ENCODE measurements at regions not wholly inside any gene's neighbourhood (a gene's known extent, or its start where the extent isn't known, plus 50 kb on each side); places are given as distances from the start of the nearest gene placed in this dataset.

DNA sequence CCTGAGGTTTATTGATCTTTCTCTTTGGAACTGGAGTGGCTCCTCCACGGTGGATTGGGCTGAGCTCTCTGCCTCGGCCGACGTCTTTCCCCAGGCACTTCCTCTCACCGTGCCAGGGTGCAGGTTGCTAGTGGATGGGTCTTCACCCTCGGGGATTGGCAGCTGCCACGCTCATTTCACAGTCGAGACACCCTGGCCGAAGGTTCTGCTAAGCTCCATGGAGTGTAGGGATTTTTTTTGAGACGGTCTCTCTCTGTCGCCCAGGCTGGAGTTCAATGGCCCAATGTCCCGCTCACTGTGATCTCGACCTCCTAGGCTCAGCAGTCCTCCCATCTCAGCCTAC lies 280.8 kb downstream of the SEC14L1 start:
- DNase-seq = no peak

DNA sequence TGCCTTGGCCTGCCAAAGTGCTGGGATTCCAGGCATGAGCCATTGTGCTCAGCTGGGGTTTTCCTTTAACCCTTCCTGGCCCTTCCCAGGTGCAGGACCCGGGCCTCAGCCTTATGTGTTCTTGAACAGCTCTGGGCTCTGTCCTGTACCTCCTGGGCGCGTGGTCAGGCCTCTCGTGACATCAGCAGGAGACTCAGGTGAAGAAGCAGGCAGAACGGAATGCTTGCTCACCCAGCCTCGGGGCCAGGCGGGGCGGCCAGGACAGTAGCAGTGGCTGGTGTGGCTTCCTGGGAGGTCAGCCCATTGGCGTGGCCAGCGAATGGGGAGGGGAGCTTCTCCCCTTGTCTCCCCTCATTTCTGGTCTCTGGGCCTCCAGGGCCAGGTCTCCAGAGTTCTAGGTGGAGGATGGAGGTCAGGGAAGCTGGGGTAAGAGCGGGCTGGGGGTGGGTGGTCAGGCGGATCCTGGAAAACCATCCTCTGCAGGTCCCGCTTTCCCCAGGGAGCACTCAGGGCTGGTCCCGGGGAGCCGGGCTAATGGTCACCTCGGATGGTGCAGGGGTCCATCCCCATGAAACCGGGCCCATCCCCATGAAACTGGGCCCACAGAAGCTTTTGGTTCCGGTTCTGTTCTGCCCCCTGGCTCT lies 281.5 kb downstream of the SEC14L1 start:
- no peak for DNase-seq

DNA sequence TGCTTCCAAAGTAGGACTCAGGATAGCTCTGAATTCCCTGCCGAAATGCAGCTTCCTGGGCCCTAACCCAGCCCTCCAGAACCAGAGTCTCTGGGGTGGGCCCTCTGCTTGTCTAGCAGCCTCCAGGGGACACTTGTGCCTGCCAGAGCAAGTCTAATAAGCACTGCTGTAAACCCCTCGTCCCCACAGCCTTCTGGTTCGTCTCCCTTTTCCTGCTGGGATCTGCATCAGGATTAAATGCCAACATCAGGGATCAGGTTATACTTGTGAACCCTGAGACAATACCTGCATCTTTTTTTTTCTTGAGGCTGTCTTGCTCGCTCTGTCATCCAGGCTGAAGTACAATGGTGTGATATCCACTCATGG lies 282.0 kb downstream of the SEC14L1 start:
- DNase-seq = no peak

DNA sequence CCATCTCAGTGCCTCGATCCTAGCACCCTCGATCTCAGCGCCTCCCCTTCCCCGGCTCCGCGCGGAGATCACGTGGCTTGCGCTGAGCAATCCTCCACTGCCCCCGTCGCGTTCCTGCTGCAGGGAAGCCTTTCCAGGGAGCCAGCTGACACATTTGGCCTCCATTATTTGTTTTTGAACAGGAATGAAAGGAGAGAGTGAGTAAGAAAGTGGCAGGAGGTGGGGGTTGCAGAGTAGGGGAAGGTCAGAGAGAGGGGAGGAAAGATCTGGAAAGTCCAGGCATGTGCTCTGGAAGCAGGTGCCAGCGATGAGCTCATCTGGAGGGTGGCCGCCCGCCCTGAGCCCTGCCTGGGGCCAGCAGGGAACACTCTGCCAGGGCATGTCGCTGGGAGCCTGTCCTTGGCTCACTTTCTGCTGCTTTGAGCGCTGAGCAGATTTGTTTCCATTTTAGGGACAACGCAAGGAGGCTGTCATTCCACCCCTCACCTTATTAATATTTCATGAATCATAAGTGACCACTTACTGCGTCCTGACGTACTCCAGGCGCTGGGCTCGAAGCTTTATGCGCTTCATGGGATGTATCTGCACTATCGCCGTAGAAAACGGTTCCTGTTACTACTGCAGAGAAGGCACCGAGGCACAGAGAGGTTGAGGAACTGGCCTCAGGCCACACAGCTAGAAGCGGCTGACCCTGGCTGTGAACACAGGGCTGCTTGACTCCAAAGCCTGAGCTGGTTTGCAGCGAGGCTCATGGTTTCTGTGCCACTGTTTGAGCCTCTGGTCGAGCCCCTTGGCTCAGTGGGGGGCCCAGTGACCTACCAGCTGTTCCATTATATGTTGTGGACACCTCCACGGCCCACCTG lies 283.1 kb downstream of the SEC14L1 start:
- no peak for DNase-seq

DNA sequence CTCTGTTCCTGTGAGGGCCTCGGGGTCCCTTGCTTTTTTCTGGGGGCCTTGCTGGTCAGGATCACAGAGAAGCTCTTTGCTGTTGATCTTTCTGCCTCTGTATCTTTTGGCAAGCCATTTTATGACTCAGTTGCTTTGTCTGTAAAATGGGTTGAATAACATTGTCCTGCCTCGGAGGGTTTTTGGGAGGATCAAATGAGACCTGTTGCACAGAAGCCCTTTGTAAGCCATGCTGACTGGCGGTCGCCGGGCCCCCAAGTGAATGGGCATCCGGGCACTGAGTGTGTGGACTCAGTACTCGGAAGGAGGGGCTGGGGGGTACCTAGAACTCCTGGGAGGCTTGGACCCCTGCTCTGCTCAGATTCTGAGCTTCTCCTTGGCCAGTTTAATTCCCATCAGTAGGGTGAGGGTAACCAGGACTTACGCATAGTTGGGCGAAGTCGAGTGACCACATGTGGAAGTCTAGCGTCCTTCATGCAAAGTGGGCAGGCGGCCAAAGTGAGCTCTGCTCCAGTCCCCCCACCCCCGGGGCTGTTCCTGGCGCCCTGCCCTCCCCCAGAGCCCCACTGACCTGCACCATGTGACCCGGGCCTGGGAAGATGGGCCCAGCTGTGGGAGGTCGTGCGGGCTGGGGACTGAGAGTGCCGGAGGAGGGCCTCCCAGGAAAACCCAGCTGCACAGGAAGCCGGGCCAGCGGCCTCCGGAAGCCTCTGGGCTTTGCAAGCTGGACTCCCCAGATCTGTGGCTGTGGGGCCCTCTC lies 284.0 kb downstream of the SEC14L1 start:
- no peak for DNase-seq

DNA sequence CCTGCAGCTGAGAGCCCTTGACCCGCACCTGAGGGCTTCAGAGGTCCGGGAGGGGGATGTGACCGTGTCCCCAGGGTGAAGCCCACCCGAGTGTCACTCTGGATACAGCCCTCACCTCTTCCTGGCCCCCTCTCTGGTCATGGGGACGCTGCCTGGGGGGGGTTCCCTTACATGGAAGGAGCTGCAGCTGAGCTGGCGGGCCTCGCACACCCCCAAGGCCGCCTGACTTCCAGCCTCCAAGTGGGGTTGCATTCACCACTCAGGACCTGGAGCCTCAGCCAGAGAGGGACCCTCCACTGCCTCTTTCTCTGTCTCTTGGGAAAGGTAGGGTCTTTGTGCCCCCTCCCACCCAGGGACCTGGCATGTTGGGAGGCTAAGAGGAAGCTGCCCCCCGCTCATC lies 284.6 kb downstream of the SEC14L1 start:
- no peak for DNase-seq

DNA sequence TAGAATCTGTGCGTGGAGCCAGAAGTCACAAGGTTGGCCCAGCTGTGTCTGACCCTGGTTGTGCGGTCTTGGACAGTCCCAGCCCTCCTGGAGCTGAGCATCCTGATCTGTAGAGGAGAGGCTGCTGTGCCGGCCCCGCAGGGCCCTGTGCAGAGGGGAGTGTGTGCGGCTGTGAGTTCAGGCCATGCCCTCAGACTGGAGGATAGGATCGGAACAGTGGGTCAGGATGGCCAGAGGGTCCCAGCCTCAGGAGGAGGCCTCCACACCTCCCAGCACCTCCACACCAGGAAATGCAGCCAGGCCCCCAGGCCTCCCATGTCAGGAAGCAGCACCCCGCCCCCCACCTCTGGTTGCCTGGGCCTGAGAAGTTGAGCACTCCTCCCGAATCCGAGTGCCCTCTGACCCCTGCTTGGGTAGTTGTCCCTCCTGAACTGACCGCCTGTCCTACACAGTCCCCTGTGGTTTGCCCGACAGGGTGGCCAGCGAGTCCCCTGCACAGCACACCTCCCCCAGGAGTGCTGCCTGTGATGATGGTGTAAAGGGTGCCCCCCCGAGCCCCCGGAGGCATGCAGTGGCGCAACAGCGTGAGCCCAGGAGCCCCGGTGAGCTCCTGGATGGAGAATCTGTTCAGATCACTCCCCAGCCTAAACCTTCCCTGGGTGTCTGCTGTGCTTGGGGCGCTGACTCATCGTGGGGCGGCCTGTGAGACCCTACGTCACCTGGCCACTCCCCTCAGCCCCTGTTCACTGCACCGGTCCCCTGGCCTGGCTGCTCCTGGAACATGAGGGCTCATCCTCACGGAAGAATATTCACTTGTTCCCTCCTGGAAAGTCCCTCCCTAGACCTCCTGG lies 285.2 kb downstream of the SEC14L1 start:
- DNase-seq = no peak

DNA sequence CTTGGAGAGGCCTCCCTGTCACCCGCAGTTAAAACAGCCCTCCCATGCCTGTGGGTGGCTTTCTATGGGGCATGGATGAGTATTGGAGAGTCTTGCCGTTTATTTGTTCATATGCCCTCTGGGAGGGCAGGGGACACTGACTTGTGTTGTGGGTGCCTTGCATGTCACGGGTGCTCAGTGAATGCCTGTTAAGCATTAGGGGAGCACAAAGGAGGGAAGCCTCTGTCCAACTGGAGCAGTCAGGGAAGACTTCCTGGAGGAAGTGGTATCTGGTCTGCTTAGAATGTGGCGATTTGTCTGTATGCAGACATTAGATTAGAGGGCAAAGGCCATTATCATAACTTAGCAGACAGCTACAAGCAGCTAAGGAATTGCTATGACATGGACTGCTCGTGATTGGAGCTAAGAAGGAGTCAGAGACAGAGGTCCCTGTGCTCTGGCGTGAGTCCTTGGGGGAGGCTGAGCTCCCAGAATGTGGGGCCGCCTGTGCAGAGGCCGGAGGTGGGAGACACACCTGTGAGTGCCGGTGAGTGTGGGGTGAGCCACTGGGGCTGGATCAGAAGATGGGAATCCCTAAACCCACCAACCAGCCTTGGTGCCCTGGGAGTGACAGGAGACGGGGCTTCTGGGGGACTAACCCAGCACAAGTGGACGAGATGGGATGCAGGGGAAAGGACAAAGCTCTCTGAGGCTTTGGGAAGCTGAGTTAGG lies 286.1 kb downstream of the SEC14L1 start:
- DNase-seq = no peak

DNA sequence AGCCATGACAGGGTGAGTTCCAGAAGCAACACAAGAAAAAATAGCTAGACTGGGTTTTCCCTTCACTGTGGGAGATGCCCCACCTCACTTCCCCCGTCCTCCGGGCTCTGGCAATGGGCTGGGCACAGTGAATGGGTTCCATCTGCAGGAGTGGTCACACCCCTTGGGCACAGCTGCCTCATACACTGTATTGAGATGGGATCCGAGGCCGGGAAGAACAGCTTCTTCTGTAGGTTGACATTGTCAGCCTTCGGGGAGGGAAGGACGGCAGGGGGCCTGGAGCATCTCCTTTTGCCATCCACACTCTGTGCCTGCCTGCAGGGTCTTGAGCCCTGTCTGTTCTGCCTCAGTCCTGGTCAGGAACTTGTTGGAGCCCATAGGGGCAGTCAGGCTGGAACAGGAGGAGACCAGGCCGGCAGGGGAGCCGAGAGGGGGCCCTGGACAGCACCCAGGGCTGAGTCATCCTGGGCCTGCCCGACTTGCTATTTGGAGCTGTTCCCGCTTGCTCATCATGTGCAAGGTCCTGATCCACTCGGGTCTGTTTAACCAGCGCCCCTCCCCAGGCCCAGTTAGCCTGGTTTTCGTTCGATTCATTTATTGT lies 286.7 kb downstream of the SEC14L1 start:
- no peak for DNase-seq

DNA sequence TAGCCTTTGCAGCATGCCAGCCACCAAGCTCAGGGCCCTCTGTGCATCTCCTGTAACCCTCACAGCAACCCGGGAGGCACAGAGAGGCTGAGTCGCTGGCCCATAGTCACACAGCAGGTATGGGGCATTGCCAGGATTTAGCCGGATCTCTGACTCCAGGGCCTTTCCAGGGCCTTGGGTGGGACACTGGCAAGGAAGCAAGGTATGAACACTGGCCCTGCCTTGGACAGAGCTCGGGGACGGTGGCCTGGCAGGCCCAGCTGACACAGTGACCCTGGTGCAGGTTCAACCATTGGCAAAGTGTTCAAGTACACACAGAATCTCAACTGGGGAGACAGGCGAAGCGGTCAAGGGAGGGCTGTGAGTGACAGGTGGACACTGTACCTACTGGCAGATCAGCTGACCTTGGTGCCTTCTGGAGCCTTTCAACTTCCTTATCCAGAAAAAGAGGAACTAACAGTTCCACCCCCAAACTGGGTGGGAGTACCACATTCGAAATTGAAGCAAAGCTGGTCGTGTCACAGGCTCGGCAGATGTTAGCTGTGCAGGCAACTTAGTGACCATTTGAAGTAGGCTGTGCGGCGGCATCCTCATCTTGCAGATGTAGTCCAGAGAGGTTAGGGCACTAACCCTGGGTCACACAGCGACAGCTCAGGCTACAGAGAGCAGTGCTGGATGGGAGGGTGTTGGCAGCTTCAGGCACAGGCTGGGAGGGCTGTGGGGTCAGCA lies 287.4 kb downstream of the SEC14L1 start:
- no peak for DNase-seq

DNA sequence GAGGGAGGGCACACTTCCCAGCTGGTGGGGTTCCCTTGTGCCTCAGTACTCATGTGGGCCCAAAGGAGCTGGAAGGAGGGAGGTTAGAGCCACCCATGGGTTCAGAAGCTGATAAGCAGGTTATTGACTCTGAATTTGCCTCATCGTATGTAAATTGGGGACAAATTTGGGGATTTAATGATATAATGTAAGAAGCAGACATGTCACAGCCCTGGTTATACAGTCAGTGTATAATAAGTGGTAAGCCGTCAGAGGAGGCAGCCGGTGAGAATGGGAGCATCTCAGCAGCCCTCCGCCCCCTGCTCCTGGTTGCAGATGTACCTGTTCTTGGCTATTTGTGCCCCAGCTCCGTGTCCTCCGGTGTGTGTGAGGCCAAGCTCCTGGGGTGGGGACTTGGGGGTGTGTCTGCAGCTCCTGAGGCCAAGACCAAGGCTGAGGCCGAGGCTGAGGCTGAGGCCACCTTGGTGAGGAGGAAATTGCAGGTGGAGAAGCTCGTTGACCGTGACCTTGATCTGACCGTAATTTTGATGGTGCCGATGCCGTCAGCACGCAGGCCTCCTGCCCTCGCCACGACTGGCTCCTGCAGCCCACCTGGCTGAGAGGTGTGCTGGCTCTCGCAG lies 288.1 kb downstream of the SEC14L1 start:
- no peak for DNase-seq

DNA sequence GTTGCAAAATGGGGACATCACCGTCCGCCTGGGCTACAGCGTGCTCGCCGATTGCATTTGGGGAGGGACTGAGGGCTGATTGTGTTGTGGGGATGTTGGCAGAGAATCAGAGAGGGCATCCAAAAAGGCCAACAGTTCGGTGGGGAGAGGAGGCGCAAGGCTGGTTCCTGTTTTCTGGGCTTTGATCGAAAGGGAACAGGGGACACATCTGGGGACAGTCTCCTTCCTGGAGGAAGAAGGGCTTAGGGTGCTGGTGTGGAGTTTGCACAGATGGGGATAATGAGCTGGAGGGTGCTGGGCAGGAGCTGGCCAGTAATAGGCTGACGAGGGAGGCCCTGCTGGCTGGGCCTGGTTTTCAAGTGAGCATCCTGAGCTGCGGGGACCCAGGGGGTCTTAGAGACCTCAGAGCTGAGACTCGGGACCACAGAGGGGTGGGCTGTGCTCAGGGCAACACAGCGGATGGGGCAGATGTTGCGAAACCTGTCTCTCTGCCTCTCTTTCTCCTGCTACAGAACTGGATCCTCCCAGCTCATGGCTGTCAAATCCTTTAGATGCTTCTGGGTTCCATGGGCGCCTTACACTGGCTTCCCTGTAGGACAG lies 288.7 kb downstream of the SEC14L1 start:
- DNase-seq = no peak

DNA sequence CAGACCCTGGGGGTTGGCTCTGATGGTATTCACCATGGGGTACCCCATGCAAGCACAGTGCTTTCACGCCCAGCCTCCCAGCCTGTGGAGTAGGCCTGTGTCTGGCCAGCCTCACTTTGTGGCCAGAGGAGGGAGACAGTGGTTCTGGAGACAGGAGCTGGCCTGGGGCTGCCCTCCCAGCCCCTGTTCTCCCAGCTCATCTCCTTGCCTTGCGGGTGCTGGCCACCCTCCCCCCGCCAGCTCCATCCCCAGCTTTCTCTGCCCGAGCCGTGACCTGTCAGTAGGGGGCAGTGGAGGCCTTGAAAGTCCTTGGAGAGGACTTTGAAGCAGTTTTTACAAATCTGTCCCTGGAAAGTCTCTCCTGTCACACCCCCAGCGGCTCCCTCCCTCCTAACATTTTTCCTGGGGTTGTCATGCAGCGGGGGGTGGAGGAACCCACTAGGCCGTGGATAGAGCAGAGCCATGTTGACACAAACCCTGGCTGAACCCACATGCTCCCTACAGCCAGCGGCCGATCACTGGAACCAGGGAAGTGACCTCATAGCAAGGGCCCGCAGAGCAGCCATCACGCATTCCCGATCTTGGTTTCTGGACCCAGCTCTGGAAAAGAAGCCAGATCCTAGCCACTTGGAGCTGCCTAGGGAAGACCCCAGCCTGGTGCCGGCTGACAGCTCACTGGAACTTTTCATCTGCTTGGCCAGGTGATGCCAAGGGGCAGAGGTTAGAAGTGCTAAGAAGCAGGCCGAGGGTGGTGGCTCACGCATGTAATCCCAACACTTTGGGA lies 289.4 kb downstream of the SEC14L1 start:
- peak; percentile 61 for DNase-seq

DNA sequence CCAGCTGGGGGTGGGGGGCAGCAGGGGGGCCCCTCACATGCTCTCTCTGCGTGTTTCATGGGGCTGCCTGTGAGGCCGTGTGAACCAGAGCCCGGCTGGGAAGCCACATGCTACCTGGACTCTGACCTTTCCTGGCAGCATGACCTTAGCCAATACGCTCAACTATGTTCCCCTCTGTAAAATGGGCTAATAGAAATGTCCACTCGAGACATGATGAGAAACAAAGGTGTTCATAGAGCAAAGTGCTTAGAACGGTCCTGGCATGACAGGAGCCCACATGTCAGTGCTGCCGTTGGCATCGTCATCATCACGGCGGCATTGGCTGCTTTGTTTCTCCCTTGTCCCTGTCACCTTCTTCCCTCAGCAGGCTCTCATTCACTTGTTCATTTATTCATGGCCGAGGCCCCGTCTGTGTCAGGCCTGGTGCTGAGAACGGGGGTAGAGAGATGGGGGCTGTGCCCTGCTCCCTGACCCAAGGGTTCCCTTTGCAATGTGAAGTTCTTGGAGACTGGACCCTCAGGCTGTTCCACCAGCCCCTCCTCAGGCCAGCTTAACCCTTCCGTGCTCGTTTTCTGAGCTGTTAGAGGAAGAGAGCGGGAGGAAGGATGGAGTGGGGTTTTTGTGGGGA lies 291.4 kb downstream of the SEC14L1 start:
- no peak for DNase-seq

DNA sequence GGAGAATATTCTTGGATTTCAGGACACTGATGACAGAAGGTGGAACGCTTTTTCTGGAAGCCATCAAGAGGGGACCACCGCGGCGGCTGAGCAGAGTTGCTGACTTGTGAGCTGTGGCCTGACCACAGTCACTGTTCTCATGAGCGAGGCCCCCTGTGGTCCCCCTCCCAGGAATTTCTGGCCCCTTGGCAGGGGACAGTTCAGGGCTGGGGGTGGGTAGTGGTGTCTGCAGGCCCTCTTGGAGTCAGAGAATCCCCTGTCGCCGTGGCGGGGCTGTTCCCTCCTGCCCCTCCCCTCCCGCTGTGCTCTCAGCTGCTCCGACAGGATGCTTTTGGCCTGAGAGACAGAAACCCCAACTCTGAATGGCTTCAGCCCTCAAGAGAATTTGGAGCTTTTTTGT lies 292.0 kb downstream of the SEC14L1 start:
- no peak for DNase-seq

DNA sequence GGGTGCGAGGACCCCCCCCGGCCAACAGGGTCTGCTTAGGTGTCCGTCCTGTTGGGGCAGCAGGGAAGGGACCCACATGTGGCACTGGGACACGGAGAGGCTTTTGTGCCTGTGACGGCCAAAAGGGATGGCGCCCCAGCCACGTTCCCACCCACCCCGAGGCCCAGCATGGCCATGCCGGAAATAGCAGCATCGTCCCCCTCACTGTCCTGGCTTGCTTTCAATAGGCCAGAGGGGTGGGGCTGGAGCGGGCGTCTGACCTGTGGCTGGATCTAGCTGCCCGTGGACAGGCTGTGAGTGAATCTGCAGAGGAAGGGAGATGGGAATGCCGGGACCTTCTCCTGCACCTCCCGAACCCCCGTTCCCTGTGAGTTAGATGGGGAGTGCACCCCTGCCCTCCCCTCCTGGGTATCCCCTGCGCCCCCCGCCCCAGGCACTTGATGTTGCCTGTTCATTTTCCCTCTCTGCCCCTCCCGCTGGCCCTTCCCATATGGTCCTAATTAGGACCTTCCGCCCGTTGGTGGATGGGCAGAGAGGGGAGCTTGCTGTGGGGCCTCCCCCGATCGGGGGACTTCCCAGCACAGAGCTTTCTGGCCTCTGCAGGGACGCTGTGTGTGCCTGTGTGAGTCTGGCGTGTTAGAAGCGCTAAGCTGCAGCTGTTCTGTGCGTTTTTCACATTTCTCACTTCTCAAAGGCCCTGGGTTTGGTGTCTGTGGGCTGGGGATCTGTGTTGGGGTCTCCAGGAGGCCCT lies 292.8 kb downstream of the SEC14L1 start:
- no peak for DNase-seq

DNA sequence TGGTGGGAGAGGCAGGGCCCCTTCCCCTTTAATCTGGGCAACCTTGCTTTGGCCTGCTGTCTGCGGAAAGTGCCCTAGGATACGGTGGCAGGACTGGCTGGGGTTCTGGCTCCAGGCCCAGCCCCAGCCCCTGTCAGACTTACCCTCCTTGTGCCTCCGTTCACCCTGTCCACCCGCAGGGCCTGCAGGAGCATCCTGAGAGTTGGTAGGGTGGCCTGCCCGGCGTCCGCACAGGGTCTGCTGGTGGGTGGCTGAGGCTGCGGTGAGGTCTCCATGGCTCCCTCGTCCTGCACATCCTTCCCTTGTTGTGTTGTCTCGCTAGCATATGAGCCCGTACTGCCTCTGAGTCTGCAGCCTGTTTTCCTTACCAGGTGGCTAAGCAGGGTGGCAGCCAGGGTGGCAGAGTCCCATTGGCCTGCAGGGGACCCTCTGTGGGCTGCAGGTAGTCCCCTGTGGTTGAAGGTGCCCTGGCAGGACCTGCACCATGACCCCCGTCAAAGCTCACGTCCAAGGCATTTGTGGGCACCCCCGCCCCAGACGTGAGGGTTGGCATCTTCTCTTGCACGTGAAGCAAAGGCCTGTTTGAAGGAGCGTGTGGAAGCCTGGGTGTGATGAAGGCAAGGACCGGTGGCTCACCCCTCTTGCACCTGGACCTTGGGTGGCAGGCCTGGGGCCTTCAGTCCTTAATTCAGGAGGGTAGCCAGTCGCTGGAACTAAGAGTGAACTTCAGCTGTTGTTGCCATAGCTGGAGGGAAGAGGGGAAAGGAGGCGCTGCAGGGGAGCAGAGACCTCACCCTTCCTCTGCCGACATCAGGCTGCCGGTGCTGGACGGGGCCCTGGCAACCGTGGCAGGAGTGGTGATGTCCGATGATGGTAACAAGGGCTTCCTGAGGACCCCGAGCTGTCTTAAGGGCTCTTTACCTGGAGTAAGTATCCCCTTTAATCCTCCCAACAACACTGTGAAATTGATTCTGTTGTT lies 293.7 kb downstream of the SEC14L1 start:
- DNase-seq = no peak

Measured in 8988T (cell line).